Esophagus muscularis mucosa (tissue), 3 donors: ENCODE measurements at regions not wholly inside any gene's neighbourhood (a gene's known extent, or its start where the extent isn't known, plus 50 kb on each side); places are given as distances from the start of the nearest gene placed in this dataset.

ENCODE experiments used
- CTCF ChIP-seq, 3 experiments: fragments of 200-600 bp in 2 of 3; fragments of 450-650 bp in 1 of 3; sonication (generic) in 2 of 3; IDR thresholded peaks; one replicate each; pipeline ENCODE4 v1.5.1; 2017 to 2019; ENCODE audit warnings: antibody characterized with exemption in 3 of 3, mild to moderate bottlenecking in 2 of 3, moderate library complexity in 1 of 3
- POLR2A ChIP-seq: fragments of 450-650 bp; IDR thresholded peaks from one replicate; pipeline ENCODE4 v1.6.1; 2017; ENCODE audit warnings: antibody characterized with exemption, moderate library complexity, mild to moderate bottlenecking, low read depth
- POLR2AphosphoS5 ChIP-seq, 2 donors: sonication (generic); formaldehyde crosslinking; IDR thresholded peaks; one replicate each; pipeline ENCODE4 v1.6.1; 2017; ENCODE audit warnings: antibody characterized with exemption in 2 of 2

DNA sequence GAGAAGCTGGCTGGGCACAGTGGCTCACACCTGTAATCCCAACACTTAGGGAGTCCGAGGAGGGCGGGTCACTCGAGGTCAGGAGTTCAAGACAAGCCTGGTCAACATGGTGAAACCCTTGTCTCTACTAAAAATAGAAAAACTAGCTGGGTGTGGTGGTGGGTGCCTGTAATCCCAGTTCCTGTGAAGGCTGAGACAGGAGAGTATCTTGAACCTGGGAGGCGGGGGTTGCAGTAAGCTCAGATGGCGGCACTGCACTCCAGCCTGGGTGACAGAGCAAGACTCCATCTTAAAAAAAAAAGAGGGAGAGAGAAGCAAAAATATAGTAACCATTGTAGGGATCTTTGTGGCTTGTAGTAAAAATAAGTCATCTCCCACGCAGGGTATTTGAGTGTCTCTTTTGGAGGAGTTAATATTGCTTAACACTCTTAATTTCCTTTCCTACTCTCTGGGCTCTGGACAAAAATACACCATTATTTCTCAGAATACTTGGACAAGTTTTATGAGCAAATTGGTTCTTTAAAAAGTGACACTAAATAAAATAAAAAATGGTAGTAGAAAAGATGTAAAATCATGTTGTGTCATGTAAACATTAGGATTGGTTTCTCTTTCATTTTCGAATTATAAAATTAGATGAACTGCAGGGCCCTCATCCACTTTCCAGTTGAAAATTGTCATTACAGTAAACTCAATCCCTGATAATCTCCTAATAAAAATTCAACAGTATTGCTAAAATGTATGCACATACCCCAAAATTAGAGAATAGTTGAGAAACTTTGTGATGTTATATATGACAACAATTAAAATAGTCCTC lies 61.1 kb upstream of the C12orf71 start:
- no peak for TF ChIP-seq CTCF (IDR thresholded peaks at IDR 0.05)
- no peak for TF ChIP-seq POLR2AphosphoS5 (IDR thresholded peaks at IDR 0.05)
- TF ChIP-seq POLR2A = no peak
